SK-N-SH treated with all-trans-retinoic acid at 6 μM for 48 hours (cell line): ENCODE measurements at regions not wholly inside any gene's neighbourhood (a gene's known extent, or its start where the extent isn't known, plus 50 kb on each side); places are given as distances from the start of the nearest gene placed in this dataset.
"Not testable (repeated sequence)": the region's sequence is repeated elsewhere in the genome, so short reads cannot be mapped to it uniquely, and the experiment has no call there.

Source experiments
- BACH2 ChIP-seq: fragments of 250-450 bp; sonication (Bioruptor Pico); IDR thresholded peaks from 2 replicates; pipeline ENCODE4 v1.9.0; 2021; ENCODE audit warnings: mild to moderate bottlenecking, borderline replicate concordance
- ESRRG ChIP-seq: fragments of 250-450 bp; sonication (Bioruptor Pico); IDR thresholded peaks from 2 replicates; pipeline ENCODE4 v1.6.1; 2021; ENCODE audit warnings: mild to moderate bottlenecking
- GLIS3 ChIP-seq: fragments of 250-450 bp; sonication (Bioruptor Pico); IDR thresholded peaks from 2 replicates; pipeline ENCODE4 v1.5.0; 2020; ENCODE audit warnings: mild to moderate bottlenecking, moderate library complexity
- ISL1 ChIP-seq: fragments of 250-450 bp; sonication (Bioruptor Pico); IDR thresholded peaks from 2 replicates; pipeline ENCODE4 v2.1.2; 2022; ENCODE audit warnings: mild to moderate bottlenecking, moderate library complexity
- OSR1 ChIP-seq: fragments of 250-450 bp; sonication (Bioruptor Pico); IDR thresholded peaks from 2 replicates; pipeline ENCODE4 v1.8.0; 2022; ENCODE audit warnings: moderate library complexity, mild to moderate bottlenecking, inconsistent platforms
- RARB ChIP-seq: fragments of 250-450 bp; sonication (Bioruptor Pico); IDR thresholded peaks from 2 replicates; pipeline ENCODE4 v1.8.0; 2021; ENCODE audit warnings: mild to moderate bottlenecking, moderate library complexity
- SNAI2 ChIP-seq: fragments of 250-450 bp; sonication (Bioruptor Pico); IDR thresholded peaks from 2 replicates; pipeline ENCODE4 v1.5.0; 2020; ENCODE audit warnings: mild to moderate bottlenecking, moderate library complexity
- TOX ChIP-seq: fragments of 250-450 bp; sonication (Bioruptor Pico); IDR thresholded peaks from 2 replicates; pipeline ENCODE4 v1.8.0; 2021; ENCODE audit warnings: mild to moderate bottlenecking, moderate library complexity, borderline replicate concordance
- ZC3H10 ChIP-seq: fragments of 250-450 bp; sonication (Bioruptor Pico); IDR thresholded peaks from 2 replicates; pipeline ENCODE4 v1.5.1; 2021; ENCODE audit warnings: mild to moderate bottlenecking, moderate library complexity
- ZFP3 ChIP-seq: fragments of 250-450 bp; sonication (Bioruptor Pico); IDR thresholded peaks from 2 replicates; pipeline ENCODE4 v1.5.0; 2020; ENCODE audit warnings: mild to moderate bottlenecking, moderate library complexity
- ZFP30 ChIP-seq: fragments of 450-650 bp; formaldehyde crosslinking; IDR thresholded peaks from 2 replicates; pipeline ENCODE4 v1.5.0; 2022; ENCODE audit warnings: mild to moderate bottlenecking, moderate library complexity
- ZNF8 ChIP-seq: fragments of 450-650 bp; formaldehyde crosslinking; IDR thresholded peaks from 2 replicates; pipeline ENCODE4 v1.5.0; 2020; ENCODE audit warnings: mild to moderate bottlenecking, moderate library complexity
- TF ChIP-seq, protein P1 (sequence below): fragments of 250-450 bp; sonication (Bioruptor Pico); IDR thresholded peaks from 2 replicates; pipeline ENCODE4 v1.8.0; 2020; ENCODE audit warnings: mild to moderate bottlenecking, moderate library complexity, borderline replicate concordance
- TF ChIP-seq, protein P2 (sequence below): fragments of 250-450 bp; sonication (Bioruptor Pico); IDR thresholded peaks from 2 replicates; pipeline ENCODE4 v1.5.1; 2020; ENCODE audit warnings: low read depth, mild to moderate bottlenecking, moderate library complexity

GRCh38 chr1:61544870-61545269 is 180.1 kb downstream of the TM2D1 start:
- TF ChIP-seq, protein P1, sequence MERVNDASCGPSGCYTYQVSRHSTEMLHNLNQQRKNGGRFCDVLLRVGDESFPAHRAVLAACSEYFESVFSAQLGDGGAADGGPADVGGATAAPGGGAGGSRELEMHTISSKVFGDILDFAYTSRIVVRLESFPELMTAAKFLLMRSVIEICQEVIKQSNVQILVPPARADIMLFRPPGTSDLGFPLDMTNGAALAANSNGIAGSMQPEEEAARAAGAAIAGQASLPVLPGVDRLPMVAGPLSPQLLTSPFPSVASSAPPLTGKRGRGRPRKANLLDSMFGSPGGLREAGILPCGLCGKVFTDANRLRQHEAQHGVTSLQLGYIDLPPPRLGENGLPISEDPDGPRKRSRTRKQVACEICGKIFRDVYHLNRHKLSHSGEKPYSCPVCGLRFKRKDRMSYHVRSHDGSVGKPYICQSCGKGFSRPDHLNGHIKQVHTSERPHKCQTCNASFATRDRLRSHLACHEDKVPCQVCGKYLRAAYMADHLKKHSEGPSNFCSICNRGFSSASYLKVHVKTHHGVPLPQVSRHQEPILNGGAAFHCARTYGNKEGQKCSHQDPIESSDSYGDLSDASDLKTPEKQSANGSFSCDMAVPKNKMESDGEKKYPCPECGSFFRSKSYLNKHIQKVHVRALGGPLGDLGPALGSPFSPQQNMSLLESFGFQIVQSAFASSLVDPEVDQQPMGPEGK, result not testable (repeated sequence)
- TF ChIP-seq ZC3H10 (CRISPR knock-in tag); ZFP30; GLIS3 (CRISPR knock-in tag); BACH2 (CRISPR knock-in tag); ZNF8 (CRISPR knock-in tag); RARB (CRISPR knock-in tag); SNAI2 (CRISPR knock-in tag); ZFP3 (CRISPR knock-in tag); ESRRG; OSR1 (CRISPR knock-in tag); TOX (CRISPR knock-in tag); ISL1 (CRISPR knock-in tag): not testable (repeated sequence)
- TF ChIP-seq, protein P2, sequence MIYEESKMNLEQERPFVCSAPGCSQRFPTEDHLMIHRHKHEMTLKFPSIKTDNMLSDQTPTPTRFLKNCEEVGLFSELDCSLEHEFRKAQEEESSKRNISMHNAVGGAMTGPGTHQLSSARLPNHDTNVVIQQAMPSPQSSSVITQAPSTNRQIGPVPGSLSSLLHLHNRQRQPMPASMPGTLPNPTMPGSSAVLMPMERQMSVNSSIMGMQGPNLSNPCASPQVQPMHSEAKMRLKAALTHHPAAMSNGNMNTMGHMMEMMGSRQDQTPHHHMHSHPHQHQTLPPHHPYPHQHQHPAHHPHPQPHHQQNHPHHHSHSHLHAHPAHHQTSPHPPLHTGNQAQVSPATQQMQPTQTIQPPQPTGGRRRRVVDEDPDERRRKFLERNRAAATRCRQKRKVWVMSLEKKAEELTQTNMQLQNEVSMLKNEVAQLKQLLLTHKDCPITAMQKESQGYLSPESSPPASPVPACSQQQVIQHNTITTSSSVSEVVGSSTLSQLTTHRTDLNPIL (CRISPR knock-in tag), result not testable (repeated sequence)
